Stimulated activated memory B cell treated with anti-CD40 and anti-IgM and Interleukin-4, amounts not matched to agents 10 μg/mL and 1 μg/mL and 100 μg/mL, for 72 hours (primary cell): ENCODE measurements at regions not wholly inside any gene's neighbourhood (a gene's known extent, or its start where the extent isn't known, plus 50 kb on each side); places are given as distances from the start of the nearest gene placed in this dataset.
A peak's percentile ranks its signal among the peaks of the same experiment; 100 is the strongest.

Experiments used
- ATAC-seq: fragments of 150-1000 bp; cut with Tn5 transposase; 2 replicates; pipeline ENCODE4 v1.10.0; 2021
- H3K27ac Mint-ChIP-seq: one replicate; pipeline ENCODE4 v1.8.0; 2022; ENCODE audit warnings: mild to moderate bottlenecking, mixed read lengths
- H3K27me3 Mint-ChIP-seq: one replicate; pipeline ENCODE4 v1.8.0; 2022; ENCODE audit warnings: mixed read lengths
- H3K36me3 Mint-ChIP-seq: one replicate; pipeline ENCODE4 v1.8.0; 2022; ENCODE audit warnings: mixed read lengths
- H3K4me1 Mint-ChIP-seq: one replicate; pipeline ENCODE4 v1.8.0; 2022; ENCODE audit warnings: mixed read lengths
- H3K4me3 Mint-ChIP-seq: one replicate; pipeline ENCODE4 v1.8.0; 2022; ENCODE audit warnings: mild to moderate bottlenecking, moderate library complexity, mixed read lengths
- H3K9me3 Mint-ChIP-seq: one replicate; pipeline ENCODE4 v1.8.0; 2022; ENCODE audit warnings: mixed read lengths

DNA sequence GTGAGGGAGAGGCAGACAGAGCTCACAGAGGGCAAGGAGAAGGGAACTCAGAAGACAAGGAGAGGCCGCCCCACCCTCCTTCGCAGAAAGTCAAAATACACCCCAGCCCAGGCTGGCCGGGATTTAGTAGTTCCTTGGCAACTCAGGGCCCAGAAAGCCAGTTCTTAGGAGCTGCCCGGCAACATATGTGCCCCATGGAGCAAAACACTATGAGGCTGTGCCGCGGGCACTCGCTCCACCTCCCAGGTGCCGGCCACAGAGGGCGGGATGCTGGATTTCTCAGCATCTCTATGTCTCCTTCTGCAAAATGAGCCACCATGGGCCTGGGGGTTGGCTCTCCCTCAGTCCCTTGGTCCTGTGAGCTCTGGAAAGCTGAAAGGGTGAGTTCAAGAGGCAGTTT is 93.8 kb upstream of the CACNA1A start:
- H3K27ac Mint-ChIP-seq: no peak overlapping the region
- H3K36me3 Mint-ChIP-seq: no peaks in the 10 kb centered on the region
- ATAC-seq: no peak
- no peak overlapping the region for H3K4me3 Mint-ChIP-seq
- peaks cover 71% of the 10 kb centered on the region for H3K27me3 Mint-ChIP-seq
- peaks cover 6% of the 10 kb centered on the region for H3K4me1 Mint-ChIP-seq
- H3K9me3 Mint-ChIP-seq: no peaks in the 10 kb centered on the region

DNA sequence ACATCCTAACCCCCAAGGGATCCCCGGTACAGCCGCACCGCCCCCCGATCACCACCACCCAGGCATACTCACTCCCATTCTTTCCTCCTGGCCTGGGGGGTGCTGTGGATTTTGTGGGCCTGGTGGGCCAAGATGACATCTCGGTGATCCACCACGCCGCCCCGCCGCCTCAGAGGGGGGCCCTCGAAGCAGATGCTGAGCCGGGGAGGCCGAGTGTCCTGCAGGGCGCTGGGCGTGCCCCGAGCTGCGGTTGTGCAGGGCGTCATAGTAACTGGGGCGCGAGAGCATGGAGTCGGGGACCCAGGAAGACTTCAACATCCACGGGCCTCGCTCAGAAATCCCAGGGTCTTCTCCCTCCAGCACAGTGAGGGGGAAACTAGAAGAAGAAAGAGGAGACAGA is 93.4 kb upstream of the CACNA1A start:
- Mint-ChIP-seq H3K4me1 (peaks cover 2% of the 10 kb centered on the region), H3K36me3 (no peaks in the 10 kb centered on the region), H3K4me3 (no peak overlapping the region), H3K27me3 (peaks cover 68% of the 10 kb centered on the region), H3K27ac (no peak overlapping the region), H3K9me3 (no peaks in the 10 kb centered on the region)
- no peak for ATAC-seq

DNA sequence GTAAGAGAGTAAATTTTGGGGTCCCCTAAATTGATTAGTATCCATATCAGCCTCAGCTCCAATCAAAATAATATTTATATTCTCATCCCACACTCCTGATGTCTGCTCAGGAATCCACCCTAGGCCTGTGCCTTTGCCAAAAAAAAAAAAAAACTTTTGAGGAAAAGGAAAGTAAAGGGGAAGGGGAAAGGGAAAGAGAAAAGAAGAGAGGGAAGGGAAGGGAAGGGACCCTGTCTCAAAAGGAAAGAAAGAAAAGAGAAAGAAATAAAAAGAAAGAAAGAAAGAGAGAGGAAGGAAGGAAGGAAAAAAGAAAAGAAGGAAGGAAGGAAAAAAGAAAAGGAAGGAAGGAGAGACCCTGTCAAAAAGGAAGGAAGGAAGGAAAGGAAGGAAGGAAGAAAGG is 91.8 kb upstream of the CACNA1A start:
- no peak for ATAC-seq
- H3K4me3 Mint-ChIP-seq: no peak overlapping the region

DNA sequence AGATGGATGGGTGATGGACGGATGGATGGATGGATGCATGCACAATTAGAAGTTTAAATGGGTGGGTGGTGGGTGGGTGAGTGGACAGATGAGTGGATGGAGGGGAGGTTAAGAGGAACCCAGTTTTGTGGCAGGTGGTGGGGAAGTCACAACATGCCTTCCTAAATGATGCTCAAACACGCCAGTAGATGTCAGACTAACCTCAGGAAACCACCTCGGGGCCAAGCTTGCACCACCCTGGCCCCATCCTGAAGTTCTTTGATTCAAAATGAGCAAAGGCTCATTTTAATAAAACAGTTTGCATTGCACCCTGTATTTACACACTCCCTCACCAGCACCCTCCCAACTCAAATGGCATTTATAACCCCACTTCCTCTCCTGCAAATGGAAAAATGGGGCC is 91.4 kb upstream of the CACNA1A start:
- Mint-ChIP-seq H3K4me1 (no peaks in the 10 kb centered on the region), H3K36me3 (no peaks in the 10 kb centered on the region), H3K4me3 (no peak overlapping the region), H3K9me3 (no peaks in the 10 kb centered on the region), H3K27me3 (peaks cover 66% of the 10 kb centered on the region), H3K27ac (no peak overlapping the region)
- ATAC-seq: peak; percentile 76

More for the DNA sequence above, 91.8 kb upstream of the CACNA1A start:
- Mint-ChIP-seq H3K27ac (no peak overlapping the region), H3K9me3 (no peaks in the 10 kb centered on the region), H3K36me3 (no peaks in the 10 kb centered on the region), H3K27me3 (peaks cover 67% of the 10 kb centered on the region), H3K4me1 (no peaks in the 10 kb centered on the region)

DNA sequence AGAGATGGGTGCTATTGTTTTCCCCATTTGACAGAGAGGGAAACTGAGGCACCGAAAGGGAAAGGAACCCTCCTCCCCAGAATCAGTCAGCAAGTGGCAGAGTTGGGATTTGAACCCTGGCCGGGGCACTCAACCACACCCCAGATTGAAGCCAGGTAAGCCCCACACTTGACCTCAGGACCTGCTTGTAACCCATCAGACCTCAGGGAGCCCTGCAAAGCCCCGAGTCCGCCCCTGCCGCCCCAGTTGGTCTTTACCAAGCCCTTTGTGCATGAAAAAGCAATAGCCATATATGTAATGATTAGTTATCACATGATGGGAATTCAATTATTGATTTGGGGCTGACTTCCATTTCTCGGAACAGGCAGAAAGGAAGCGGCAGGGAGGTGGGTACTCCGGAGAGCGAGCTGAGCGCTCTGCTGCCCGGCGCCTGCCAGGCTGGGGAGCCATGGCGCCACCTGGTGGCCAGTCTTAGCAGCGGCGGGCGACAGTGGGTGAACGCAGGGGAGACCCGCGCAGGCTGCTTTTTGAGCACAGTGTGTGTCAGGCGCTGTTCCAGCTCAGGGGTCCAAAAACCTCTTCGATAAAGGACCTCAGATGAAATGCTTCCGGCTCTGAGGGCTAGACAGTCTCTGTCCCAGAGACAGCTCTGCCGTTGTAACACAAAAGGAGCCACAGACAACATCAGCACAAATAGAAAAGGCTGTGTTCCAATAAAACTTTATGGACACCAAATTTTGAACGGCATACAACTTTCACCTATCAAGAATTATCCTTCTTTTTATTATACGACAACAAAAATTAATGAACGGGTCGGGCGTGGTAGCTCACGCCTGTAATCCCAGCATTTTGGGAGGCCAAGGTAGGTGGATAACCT is 82.9 kb upstream of the CACNA1A start:
- no peaks in the 10 kb centered on the region for H3K36me3 Mint-ChIP-seq
- H3K4me3 Mint-ChIP-seq: no peak overlapping the region
- H3K4me1 Mint-ChIP-seq: no peaks in the 10 kb centered on the region
- H3K9me3 Mint-ChIP-seq: no peaks in the 10 kb centered on the region
- peaks cover 59% of the 10 kb centered on the region for H3K27me3 Mint-ChIP-seq
- no peak overlapping the region for H3K27ac Mint-ChIP-seq
- peak; percentile 85 for ATAC-seq

DNA sequence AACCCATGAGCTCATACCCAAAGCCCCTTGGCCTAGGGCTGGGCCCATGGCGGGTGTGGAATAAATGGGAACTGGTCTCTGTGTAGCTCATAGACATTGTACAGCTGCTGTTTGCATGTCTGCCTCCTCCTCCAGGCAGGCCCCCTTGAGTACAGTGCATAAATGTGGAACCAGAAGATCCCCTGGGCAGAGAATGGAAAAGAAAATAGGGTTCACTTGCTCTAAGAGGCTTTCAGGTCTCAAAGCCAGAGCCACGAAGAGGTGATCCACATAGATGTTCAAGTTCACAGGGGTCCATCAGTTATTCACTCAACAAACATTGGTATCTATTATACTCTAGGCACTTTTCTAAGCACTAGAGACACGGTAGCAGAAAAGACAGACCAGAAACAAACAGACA is 79.2 kb upstream of the CACNA1A start:
- Mint-ChIP-seq H3K27me3 (peaks cover 32% of the 10 kb centered on the region), H3K4me3 (no peak overlapping the region), H3K4me1 (no peaks in the 10 kb centered on the region), H3K9me3 (no peaks in the 10 kb centered on the region), H3K27ac (no peak overlapping the region), H3K36me3 (no peaks in the 10 kb centered on the region)
- ATAC-seq: no peak

DNA sequence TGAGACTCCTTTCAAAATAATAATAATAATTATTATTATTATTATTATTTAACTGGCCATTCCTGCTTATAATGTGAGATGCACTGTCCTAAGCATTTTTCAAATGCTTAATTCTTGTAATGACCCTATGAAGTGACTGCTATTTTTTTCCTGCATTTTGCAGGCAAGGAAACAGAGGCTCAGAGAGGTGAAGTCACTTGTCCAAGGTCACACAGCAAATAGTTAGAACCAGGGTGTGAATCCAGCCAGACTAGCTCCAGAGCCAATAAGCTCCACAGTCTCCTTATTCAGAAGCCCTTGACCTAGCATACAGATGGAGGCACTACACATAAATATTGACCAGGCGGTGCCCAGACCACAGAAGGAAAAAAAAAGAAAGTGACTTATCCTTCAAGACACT is 77.5 kb upstream of the CACNA1A start:
- Mint-ChIP-seq H3K9me3 (no peaks in the 10 kb centered on the region), H3K4me3 (no peak overlapping the region), H3K27me3 (peaks cover 28% of the 10 kb centered on the region), H3K4me1 (no peaks in the 10 kb centered on the region), H3K27ac (no peak overlapping the region), H3K36me3 (no peaks in the 10 kb centered on the region)
- no peak for ATAC-seq

DNA sequence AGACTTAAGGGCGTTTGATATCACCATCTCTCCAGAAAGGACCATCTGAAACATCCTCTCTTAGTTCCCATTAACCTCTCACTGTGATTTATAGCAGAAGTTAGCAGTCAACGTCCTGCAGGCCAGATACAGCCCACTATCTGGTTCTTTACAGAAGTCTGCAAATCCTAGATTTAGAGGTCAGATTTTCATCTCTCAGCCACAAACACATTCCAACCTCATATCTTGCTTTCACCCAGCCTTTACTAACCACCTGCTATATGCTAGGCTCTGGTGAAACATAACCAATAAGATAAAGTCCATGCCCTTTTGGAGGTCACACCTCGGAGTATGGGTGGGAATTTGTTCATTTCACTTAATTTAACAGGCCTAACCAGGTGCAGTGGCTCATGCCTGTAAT is 76.8 kb upstream of the CACNA1A start:
- no peak for ATAC-seq
- peaks cover 3% of the 10 kb centered on the region for H3K9me3 Mint-ChIP-seq
- no peaks in the 10 kb centered on the region for H3K4me1 Mint-ChIP-seq
- H3K27me3 Mint-ChIP-seq: peaks cover 31% of the 10 kb centered on the region
- H3K36me3 Mint-ChIP-seq: no peaks in the 10 kb centered on the region
- H3K27ac Mint-ChIP-seq: no peak overlapping the region
- no peak overlapping the region for H3K4me3 Mint-ChIP-seq

DNA sequence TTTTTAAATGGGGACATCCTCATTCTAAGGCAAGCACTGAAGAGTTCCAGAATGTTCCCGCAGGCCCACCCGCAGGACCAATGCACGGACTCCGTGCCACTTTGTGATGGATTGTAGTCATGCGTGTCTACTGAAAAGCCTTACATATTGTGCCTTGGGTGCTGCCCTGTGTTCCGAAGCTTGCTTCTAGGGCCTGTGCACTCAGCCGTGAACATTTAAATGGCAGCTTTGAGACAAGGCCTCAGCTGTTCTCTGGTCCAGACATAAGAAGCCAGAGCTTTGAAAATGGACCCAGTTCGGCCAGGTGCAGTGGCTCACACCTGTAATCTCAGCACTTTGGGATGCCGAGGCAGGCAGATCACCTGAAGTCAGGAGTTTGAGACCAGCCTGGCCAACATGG is 75.3 kb upstream of the CACNA1A start:
- Mint-ChIP-seq H3K9me3 (peaks cover 9% of the 10 kb centered on the region), H3K27me3 (peaks cover 31% of the 10 kb centered on the region), H3K4me1 (no peaks in the 10 kb centered on the region), H3K4me3 (no peak overlapping the region), H3K36me3 (no peaks in the 10 kb centered on the region), H3K27ac (no peak overlapping the region)
- ATAC-seq: no peak

DNA sequence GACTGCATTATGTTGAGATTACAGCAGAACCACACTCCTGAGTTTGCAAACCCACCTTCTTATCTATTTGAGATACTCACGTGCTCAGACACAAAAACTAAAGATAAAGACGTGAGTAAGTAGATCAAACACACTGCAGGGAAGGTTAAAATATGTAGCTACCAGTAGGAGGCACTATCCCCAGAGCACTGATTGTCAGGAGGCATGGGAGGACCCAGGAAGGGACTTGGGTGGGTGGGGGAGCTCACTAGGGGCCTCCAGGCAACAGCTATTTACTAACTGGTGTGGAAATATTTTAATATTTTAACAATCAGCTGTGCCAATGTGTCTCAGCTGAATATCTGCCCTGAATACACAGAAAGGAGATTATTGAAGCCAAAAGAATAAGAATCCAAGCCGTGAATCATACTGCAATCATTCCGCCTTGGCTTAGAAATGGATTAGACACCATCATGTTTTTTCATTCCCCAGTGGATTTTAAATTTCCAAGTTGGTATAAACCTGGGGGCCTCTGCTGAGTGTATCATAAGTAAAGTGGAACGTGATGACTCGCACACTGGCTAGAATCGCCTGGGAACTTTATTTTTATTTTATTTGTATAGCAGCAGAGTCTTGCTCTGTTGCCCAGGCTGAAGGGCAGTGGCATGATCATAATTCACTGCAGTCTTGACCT is 73.2 kb upstream of the CACNA1A start:
- peaks cover 17% of the 10 kb centered on the region for H3K9me3 Mint-ChIP-seq
- no peak overlapping the region for H3K27ac Mint-ChIP-seq
- peaks cover 29% of the 10 kb centered on the region for H3K27me3 Mint-ChIP-seq
- no peaks in the 10 kb centered on the region for H3K4me1 Mint-ChIP-seq
- H3K4me3 Mint-ChIP-seq: no peak overlapping the region
- H3K36me3 Mint-ChIP-seq: no peaks in the 10 kb centered on the region
- ATAC-seq: no peak

DNA sequence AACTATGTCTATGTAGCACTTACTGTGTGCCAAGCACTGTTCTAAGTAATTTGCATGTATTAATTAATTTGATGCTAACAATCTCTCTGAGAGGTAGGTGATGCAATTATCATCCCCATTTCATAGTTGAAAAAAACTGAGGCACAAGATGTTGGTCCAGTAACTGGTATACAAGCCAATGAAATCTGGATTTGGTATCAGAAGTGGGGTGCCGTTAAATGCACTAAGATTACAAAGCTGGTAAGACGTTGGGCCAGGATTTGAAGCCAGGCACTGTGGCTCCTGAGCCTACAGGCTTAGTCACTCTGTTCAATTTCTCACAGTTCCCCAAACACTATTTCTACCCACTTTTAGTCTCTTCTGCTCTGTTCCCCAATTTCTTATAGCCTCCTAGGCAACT is 70.4 kb upstream of the CACNA1A start:
- Mint-ChIP-seq H3K27ac (no peak overlapping the region), H3K4me3 (no peak overlapping the region), H3K27me3 (peaks cover 40% of the 10 kb centered on the region), H3K4me1 (no peaks in the 10 kb centered on the region), H3K9me3 (peaks cover 20% of the 10 kb centered on the region), H3K36me3 (no peaks in the 10 kb centered on the region)
- no peak for ATAC-seq

DNA sequence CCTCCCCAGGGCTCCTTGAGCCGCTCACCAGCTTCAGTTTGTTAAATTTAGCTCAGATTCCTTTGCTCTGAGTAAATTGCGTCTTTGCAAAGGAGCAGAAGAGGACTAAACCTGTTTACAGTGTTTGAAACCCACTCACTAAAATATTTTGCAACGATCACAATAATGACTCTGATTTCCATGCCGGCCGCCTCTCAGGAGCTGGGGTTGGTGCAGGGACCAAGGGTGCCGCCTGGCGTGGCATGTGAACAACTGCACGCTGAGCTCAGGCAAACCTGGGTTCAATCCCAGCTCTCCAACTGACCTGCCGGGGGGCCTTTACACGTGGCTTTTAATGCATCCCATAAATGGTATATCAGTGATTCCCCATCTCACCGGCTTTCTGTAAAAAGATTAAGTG is 68.7 kb upstream of the CACNA1A start:
- no peak for ATAC-seq
- Mint-ChIP-seq H3K27ac (no peak overlapping the region), H3K9me3 (peaks cover 20% of the 10 kb centered on the region), H3K4me1 (no peaks in the 10 kb centered on the region), H3K36me3 (no peaks in the 10 kb centered on the region), H3K27me3 (peaks cover 49% of the 10 kb centered on the region), H3K4me3 (no peak overlapping the region)

DNA sequence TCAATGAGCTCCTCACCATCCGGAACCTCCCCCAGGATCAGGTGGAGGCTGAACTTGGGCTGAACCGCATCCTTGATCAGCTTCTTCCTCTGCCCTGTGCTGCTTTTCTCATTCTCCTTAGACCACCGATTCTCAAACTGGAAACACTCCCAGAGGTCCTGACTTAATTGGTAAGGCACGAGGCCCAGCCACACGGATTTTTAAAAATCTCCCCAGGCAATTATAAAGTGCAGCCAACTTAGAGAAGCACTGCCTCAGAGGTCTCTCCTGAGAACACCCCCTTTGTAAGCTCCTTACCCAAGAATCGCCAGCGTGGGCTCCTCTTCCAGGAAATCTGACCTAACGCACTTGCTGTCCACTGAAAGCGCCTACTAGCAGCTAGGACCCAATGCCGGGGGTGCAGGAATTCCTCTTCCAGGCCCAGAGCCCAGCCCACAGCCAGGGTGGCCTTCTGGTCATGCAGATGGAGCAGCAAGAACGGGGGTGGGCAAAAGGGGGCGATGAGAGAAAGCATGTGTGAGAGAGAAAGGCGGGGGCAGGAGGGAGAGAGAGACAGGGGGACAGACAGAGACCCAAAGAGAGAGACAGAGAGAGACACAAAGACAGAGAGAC is 66.9 kb upstream of the CACNA1A start:
- Mint-ChIP-seq H3K4me3 (no peak overlapping the region), H3K27me3 (peaks cover 46% of the 10 kb centered on the region), H3K9me3 (peaks cover 18% of the 10 kb centered on the region), H3K4me1 (no peaks in the 10 kb centered on the region), H3K36me3 (no peaks in the 10 kb centered on the region), H3K27ac (no peak overlapping the region)
- no peak for ATAC-seq

DNA sequence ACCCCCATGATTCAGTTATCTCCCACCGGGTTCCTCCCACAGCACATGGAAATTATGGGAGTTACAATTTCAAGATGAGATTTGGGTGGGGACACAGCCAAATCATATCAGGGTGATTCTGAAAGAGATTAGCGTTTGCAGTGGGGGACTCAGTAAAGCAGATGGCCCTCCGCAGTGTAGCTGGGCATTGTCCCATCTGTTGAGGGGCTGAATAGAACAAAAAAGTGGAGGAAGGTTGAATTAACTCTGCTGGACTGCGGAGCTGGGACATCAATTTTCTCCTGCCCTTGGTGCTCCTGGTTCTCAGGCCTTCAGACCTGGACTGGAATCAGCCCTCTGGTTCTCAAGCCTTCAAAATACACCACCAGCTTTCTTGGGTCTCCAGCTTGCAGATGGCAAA is 55.2 kb upstream of the CACNA1A start:
- Mint-ChIP-seq H3K27me3 (peaks cover 32% of the 10 kb centered on the region), H3K36me3 (peaks cover 4% of the 10 kb centered on the region), H3K9me3 (peaks cover 6% of the 10 kb centered on the region), H3K27ac (no peak overlapping the region), H3K4me3 (no peak overlapping the region), H3K4me1 (no peaks in the 10 kb centered on the region)
- ATAC-seq: no peak

DNA sequence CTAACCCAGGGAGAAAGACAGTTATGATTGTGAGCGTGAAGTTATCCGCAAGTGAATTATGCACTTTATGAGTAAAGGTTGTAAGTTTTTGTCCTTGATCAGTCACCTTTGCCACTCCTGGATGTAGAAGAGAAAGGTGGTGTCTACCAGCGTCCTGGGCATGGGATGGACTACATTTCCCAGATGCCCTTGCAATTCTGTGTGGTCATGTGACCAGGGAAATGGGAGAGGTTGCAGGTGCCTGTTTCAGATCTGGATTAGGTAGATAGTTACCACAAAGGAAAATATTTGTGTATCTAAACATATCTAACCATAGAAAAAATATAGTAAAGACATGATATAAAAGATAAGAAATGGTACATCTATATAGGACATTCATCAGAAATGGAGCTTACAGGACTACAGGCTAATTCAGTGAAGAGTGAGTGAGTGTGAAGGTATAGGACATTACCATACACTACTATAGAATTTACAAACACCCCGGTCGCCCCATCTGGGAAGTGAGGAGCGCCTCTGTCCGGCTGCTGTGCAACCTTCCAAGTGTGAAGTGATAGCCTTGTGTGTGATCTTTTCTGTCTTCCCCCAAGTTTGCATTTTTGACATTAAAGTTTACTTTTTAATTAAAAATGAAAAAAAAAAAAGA is 51.6 kb upstream of the CACNA1A start:
- H3K4me1 Mint-ChIP-seq: no peaks in the 10 kb centered on the region
- H3K36me3 Mint-ChIP-seq: no peaks in the 10 kb centered on the region
- H3K4me3 Mint-ChIP-seq: no peak overlapping the region
- no peak overlapping the region for H3K27ac Mint-ChIP-seq
- H3K9me3 Mint-ChIP-seq: peaks cover 3% of the 10 kb centered on the region
- H3K27me3 Mint-ChIP-seq: peaks cover 29% of the 10 kb centered on the region
- no peak for ATAC-seq
